ENCODE measurements at regions not wholly inside any gene's neighbourhood (a gene's known extent, or its start where the extent isn't known, plus 50 kb on each side); places are given as distances from the start of the nearest gene placed in this dataset.
"Not testable (repeated sequence)": the region's sequence is repeated elsewhere in the genome, so short reads cannot be mapped to it uniquely, and the experiment has no call there.

GRCh38 chr11:87548797-87549196, 511.1 kb downstream of the TMEM135 start:
- H3K4me3 ChIP-seq (replicated peaks; ENCODE audit: low read depth, low read length): no peak overlapping the region
- TF ChIP-seq, protein P1, sequence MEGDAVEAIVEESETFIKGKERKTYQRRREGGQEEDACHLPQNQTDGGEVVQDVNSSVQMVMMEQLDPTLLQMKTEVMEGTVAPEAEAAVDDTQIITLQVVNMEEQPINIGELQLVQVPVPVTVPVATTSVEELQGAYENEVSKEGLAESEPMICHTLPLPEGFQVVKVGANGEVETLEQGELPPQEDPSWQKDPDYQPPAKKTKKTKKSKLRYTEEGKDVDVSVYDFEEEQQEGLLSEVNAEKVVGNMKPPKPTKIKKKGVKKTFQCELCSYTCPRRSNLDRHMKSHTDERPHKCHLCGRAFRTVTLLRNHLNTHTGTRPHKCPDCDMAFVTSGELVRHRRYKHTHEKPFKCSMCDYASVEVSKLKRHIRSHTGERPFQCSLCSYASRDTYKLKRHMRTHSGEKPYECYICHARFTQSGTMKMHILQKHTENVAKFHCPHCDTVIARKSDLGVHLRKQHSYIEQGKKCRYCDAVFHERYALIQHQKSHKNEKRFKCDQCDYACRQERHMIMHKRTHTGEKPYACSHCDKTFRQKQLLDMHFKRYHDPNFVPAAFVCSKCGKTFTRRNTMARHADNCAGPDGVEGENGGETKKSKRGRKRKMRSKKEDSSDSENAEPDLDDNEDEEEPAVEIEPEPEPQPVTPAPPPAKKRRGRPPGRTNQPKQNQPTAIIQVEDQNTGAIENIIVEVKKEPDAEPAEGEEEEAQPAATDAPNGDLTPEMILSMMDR (IDR thresholded peaks at IDR 0.05; ENCODE audit: low read depth, low read length, missing control alignments): no peak
- no peak for DNase-seq (ENCODE audit: extremely low read depth, low read depth)

- DNase-seq (ENCODE audit: extremely low read depth, low read depth): no peak
- no peak overlapping the region for H3K4me3 ChIP-seq (replicated peaks; ENCODE audit: low read depth, low read length)
- TF ChIP-seq, protein P1 (IDR thresholded peaks at IDR 0.05; ENCODE audit: low read depth, low read length, missing control alignments): no peak
Measured at GRCh38 chr11:87545858-87546257, 508.1 kb downstream of the TMEM135 start.

- no peak for DNase-seq (ENCODE audit: extremely low read depth, low read depth)
- H3K4me3 ChIP-seq (replicated peaks; ENCODE audit: low read depth, low read length): no peak overlapping the region
- TF ChIP-seq, protein P1 (IDR thresholded peaks at IDR 0.05; ENCODE audit: low read depth, low read length, missing control alignments): no peak
Measured at GRCh38 chr11:87539596-87539995, 501.9 kb downstream of the TMEM135 start.

- H3K4me3 ChIP-seq (replicated peaks; ENCODE audit: low read depth, low read length): no peak overlapping the region
- TF ChIP-seq, protein P1 (IDR thresholded peaks at IDR 0.05; ENCODE audit: low read depth, low read length, missing control alignments): no peak
- DNase-seq (ENCODE audit: extremely low read depth, low read depth): no peak
Measured at GRCh38 chr11:87536565-87536964, 498.8 kb downstream of the TMEM135 start.

DNA sequence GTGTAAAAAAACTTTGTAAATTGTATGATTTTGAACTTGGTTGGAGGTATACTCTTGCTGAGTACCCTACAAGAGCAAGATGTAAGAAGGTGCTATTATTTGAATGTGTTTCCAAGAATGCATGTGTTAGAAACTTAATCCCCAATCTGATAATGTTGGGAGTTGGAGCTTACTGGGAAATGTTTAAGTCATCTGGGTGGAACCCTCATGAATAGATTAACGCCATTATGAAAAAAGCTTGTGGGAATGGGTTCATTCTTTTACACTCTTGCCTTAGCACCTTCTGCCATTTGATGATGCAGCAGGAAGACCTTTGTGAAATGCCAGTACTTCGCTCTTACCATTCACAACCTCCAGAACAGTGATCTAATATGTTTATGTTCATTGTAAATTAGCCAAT, 498.3 kb downstream of the TMEM135 start:
- TF ChIP-seq, protein P1 (IDR thresholded peaks at IDR 0.05; ENCODE audit: low read depth, low read length, missing control alignments): no peak
- DNase-seq (ENCODE audit: extremely low read depth, low read depth): no peak
- no peak overlapping the region for H3K4me3 ChIP-seq (replicated peaks; ENCODE audit: low read depth, low read length)

DNA sequence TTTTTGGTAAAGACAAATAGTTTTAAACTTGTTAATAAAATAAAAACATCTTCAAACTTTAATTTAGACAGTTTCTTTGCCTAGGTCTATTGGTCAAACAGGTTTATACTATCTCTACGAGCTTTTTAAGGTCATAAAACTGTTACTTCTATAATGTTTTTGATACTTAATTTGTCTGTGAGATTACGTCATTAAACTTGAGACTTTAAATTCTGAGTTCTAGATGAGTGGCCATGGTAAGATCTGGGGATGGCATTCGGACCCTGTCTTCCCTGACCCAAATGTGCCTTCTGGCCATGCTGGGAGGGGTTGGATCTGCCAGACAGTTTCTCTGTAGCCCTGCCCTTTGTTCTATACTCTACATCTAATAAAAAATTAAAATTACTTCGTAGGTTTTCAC, 497.8 kb downstream of the TMEM135 start:
- DNase-seq (ENCODE audit: extremely low read depth, low read depth): no peak
- H3K4me3 ChIP-seq (replicated peaks; ENCODE audit: low read depth, low read length): no peak overlapping the region
- TF ChIP-seq, protein P1 (IDR thresholded peaks at IDR 0.05; ENCODE audit: low read depth, low read length, missing control alignments): no peak

DNA sequence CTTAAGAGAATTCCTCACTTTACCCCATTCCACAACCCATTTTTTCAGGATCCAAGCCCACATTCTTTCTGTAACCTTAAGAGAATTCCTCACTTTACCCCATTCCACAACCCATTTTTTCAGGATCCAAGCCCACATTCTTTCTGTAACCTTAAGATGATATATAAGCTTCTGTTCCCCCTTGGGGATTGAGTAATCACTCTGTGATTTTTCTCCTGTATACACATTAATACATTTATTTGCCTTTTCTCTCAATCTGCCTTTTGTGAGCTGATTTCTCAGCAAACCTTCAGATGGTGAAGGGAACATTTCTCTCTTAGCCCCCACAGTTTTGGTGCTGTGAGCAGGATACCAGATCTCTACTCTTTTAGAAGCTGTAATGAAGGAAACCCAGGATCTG, 494.1 kb downstream of the TMEM135 start:
- not testable (repeated sequence) for H3K4me3 ChIP-seq (replicated peaks; ENCODE audit: low read depth, low read length); DNase-seq (ENCODE audit: extremely low read depth, low read depth)
